ENCODE measurements at regions not wholly inside any gene's neighbourhood (a gene's known extent, or its start where the extent isn't known, plus 50 kb on each side); places are given as distances from the start of the nearest gene placed in this dataset.
"Not testable (repeated sequence)": the region's sequence is repeated elsewhere in the genome, so short reads cannot be mapped to it uniquely, and the experiment has no call there.

- DNase-seq, result no peak
Observed at GRCh38 chr13:81596224-81596753, 1255.4 kb upstream of the SPRY2 start.

- no peak for DNase-seq
Observed at GRCh38 chr13:81591528-81592220, 1250.7 kb upstream of the SPRY2 start.

- no peak for DNase-seq
Observed at GRCh38 chr13:81582381-81582780, 1241.5 kb upstream of the SPRY2 start.

- DNase-seq, result no peak
Observed at GRCh38 chr13:81577601-81578195, 1236.8 kb upstream of the SPRY2 start.

- DNase-seq, result no peak
Observed at GRCh38 chr13:81568824-81569223, 1227.9 kb upstream of the SPRY2 start.

GRCh38 chr13:81565849-81566248 lies 1224.9 kb upstream of the SPRY2 start:
- no peak for DNase-seq

- no peak for DNase-seq
Observed at GRCh38 chr13:81563091-81563490, 1222.2 kb upstream of the SPRY2 start.

GRCh38 chr13:81562598-81562997 lies 1221.7 kb upstream of the SPRY2 start:
- DNase-seq, result no peak

- no peak for DNase-seq
Observed at GRCh38 chr13:81551036-81551435, 1210.1 kb upstream of the SPRY2 start.

- not testable (repeated sequence) for DNase-seq
Observed at GRCh38 chr13:81546294-81546693, 1205.4 kb upstream of the SPRY2 start.

- DNase-seq, result no peak
Observed at GRCh38 chr13:81540777-81541176, 1199.9 kb upstream of the SPRY2 start.

GRCh38 chr13:81539643-81540150 lies 1198.8 kb upstream of the SPRY2 start:
- DNase-seq, result no peak

- no peak for DNase-seq
Observed at GRCh38 chr13:81498969-81499368, 1158.0 kb upstream of the SPRY2 start.

- no peak for DNase-seq
Observed at GRCh38 chr13:81493144-81493543, 1152.2 kb upstream of the SPRY2 start.

- no peak for DNase-seq
Observed at GRCh38 chr13:81492449-81492848, 1151.5 kb upstream of the SPRY2 start.

- DNase-seq, result no peak
Observed at GRCh38 chr13:81488021-81488420, 1147.1 kb upstream of the SPRY2 start.

- DNase-seq, result no peak
Observed at GRCh38 chr13:81487151-81487550, 1146.2 kb upstream of the SPRY2 start.

- DNase-seq, result no peak
Observed at GRCh38 chr13:81480634-81481033, 1139.7 kb upstream of the SPRY2 start.

- DNase-seq, result no peak
Observed at GRCh38 chr13:81473366-81473899, 1132.5 kb upstream of the SPRY2 start.

GRCh38 chr13:81458170-81458569 lies 1117.2 kb upstream of the SPRY2 start:
- no peak for DNase-seq

GRCh38 chr13:81446441-81446840 lies 1105.5 kb upstream of the SPRY2 start:
- DNase-seq, result no peak

GRCh38 chr13:81442904-81443303 lies 1102.0 kb upstream of the SPRY2 start:
- DNase-seq, result no peak

GRCh38 chr13:81425286-81425685 lies 1084.4 kb upstream of the SPRY2 start:
- no peak for DNase-seq

- DNase-seq, result no peak
Observed at GRCh38 chr13:81409284-81409683, 1068.4 kb upstream of the SPRY2 start.
